Keratinocyte (primary cell): ENCODE measurements at regions not wholly inside any gene's neighbourhood (a gene's known extent, or its start where the extent isn't known, plus 50 kb on each side); places are given as distances from the start of the nearest gene placed in this dataset.

ENCODE experiments used
- DNase-seq: peaks from one replicate; pipeline ENCODE4 v3.0.0-alpha.2; 2011; ENCODE audit warnings: low read depth, missing footprints, low spot score
- FAIRE-seq: peaks from 2 replicates; lab custom pipeline; 2011; peaks lifted over from hg19 to GRCh38; lab: Jason Lieb, UNC
- H2AFZ ChIP-seq: 2 replicates; pipeline ENCODE4 v1.6.0; 2012; ENCODE audit warnings: low read length, control low read depth, inconsistent platforms; ENCODE audit not compliant: control insufficient read depth
- H3K27ac ChIP-seq: 2 replicates; pipeline ENCODE4 v1.5.1; 2011; ENCODE audit warnings: low read length; ENCODE audit not compliant: control insufficient read depth, insufficient read depth
- H3K27me3 ChIP-seq: 3 replicates; pipeline ENCODE4 v1.6.0; 2011; ENCODE audit warnings: low read length; ENCODE audit not compliant: control insufficient read depth, insufficient read depth; ENCODE audit errors: extremely low read depth
- H3K36me3 ChIP-seq, 2 experiments: 2 replicates in 1 of 2; 3 replicates in 1 of 2; pipeline ENCODE4 v1.5.1; 2011; ENCODE audit warnings: low read length in 2 of 2, mild to moderate bottlenecking in 1 of 2; ENCODE audit not compliant: control insufficient read depth in 2 of 2, insufficient read depth in 2 of 2; ENCODE audit errors: extremely low read depth in 1 of 2
- H3K4me1 ChIP-seq: 3 replicates; pipeline ENCODE4 v1.5.1; 2011; ENCODE audit warnings: low read length; ENCODE audit not compliant: control insufficient read depth, insufficient read depth; ENCODE audit errors: extremely low read depth
- H3K4me2 ChIP-seq: 3 replicates; pipeline ENCODE4 v1.6.0; 2011; ENCODE audit warnings: low read depth, low read length; ENCODE audit not compliant: control insufficient read depth, insufficient read depth; ENCODE audit errors: extremely low read depth
- H3K4me3 ChIP-seq, 3 experiments: fragments of 200-600 bp in 1 of 3; sonication (generic) in 1 of 3; 2 replicates in 2 of 3; 3 replicates in 1 of 3; pipeline ENCODE4 v1.5.1; 2011 to 2016; ENCODE audit warnings: low read length in 3 of 3, mild to moderate bottlenecking in 3 of 3, control low read depth in 2 of 3, inconsistent platforms in 1 of 3, low read depth in 1 of 3, mixed read lengths in 1 of 3, mixed run types in 1 of 3, moderate library complexity in 1 of 3; ENCODE audit not compliant: control insufficient read depth in 2 of 3, insufficient read depth in 2 of 3; ENCODE audit errors: extremely low read depth in 1 of 3
- H3K79me2 ChIP-seq: 2 replicates; pipeline ENCODE4 v1.6.0; 2012; ENCODE audit warnings: low read length; ENCODE audit not compliant: control insufficient read depth, insufficient read depth
- H3K9ac ChIP-seq: 3 replicates; pipeline ENCODE4 v1.6.0; 2011; ENCODE audit warnings: low read length; ENCODE audit not compliant: control insufficient read depth, insufficient read depth; ENCODE audit errors: extremely low read depth
- H3K9me1 ChIP-seq: 3 replicates; pipeline ENCODE4 v1.6.0; 2011; ENCODE audit warnings: low read length; ENCODE audit not compliant: control insufficient read depth, insufficient read depth; ENCODE audit errors: extremely low read depth
- H3K9me3 ChIP-seq: 2 replicates; pipeline ENCODE4 v1.5.1; 2012; ENCODE audit warnings: low read depth, low read length; ENCODE audit not compliant: control insufficient read depth
- H4K20me1 ChIP-seq: 3 replicates; pipeline ENCODE4 v1.6.0; 2011; ENCODE audit warnings: low read length; ENCODE audit not compliant: control insufficient read depth, insufficient read depth; ENCODE audit errors: extremely low read depth
- CTCF ChIP-seq, 3 experiments: IDR thresholded peaks in 1 of 3; conservative IDR thresholded peaks in 1 of 3; optimal IDR thresholded peaks in 1 of 3; 2 replicates in 2 of 3; 3 replicates in 1 of 3; pipeline versions ENCODE3 to v1.5.1; 2011; ENCODE audit warnings: low read length in 3 of 3, mild to moderate bottlenecking in 3 of 3, moderate library complexity in 2 of 3, control low read depth in 1 of 3, inconsistent platforms in 1 of 3; ENCODE audit not compliant: insufficient read depth in 2 of 3; ENCODE audit errors: extremely low read depth in 1 of 3
- EZH2 ChIP-seq: IDR thresholded peaks from one replicate; pipeline ENCODE4 v1.6.1; 2012; ENCODE audit warnings: inconsistent platforms, mild to moderate bottlenecking, low read length, moderate library complexity
- dilution Hi-C: fragments of 300-500 bp; cut with MboI; formaldehyde crosslinking; loops from one replicate; pipeline ENCODE4 v1.7.0; 2020; ENCODE audit warnings: low sequenced_read_pairs; ENCODE audit not compliant: extremely low pct_ligation_motif_present

DNA sequence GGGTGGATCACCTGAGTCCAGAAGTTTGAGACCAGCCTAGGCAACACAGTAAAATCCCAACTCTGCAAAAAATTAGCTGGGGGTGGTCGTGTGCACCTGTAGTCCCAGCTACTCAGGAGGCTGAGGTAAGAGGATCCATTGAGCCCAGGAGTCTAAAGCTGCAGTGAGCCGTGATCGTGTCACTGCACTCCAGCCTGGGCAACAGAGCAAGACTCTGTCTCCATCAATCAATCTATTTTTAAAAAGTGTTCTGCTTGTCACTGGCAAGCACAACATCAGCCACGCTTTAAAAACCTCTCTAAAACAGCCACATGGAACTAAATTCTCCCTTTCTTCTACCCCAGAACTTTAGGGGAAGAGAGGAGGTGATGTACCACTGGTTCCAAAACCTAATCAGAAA, 131.6 kb upstream of the RREB1 start:
- no peak for FAIRE-seq

DNA sequence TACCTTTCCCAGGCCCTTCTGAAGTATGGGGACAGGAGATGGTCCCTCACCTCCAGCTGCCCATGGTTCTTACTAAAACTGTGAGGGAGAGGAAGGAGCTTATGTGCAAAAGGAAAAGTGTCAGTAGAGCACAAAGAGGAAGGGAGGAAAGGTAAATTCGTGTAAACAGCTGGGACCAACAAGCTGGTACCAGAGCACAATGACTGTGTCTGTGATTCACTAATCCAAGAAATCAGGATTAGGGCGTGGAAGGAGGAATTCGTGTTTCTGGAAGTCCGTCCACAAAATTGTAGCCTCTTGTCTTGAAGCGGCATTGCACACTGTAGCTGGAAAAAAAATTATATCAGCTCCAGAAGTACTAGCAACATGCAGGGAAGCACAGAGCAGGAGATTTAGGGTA, 129.0 kb upstream of the RREB1 start:
- no peak for TF ChIP-seq CTCF (optimal IDR thresholded peaks at IDR 0.05 in 1 of 3, IDR thresholded peaks at IDR 0.05 in 1 of 3, conservative IDR thresholded peaks at IDR 0.05 in 1 of 3; ENCODE audit: extremely low read depth in 1 of 3, insufficient read depth in 2 of 3, low read length in 3 of 3)
- TF ChIP-seq EZH2: no peak
- H2AFZ ChIP-seq: peak overlapping the region; percentile 1
- H3K27ac ChIP-seq: no peak overlapping the region

More for the DNA sequence above, 131.6 kb upstream of the RREB1 start:
- Histone ChIP-seq H3K4me3 (no peak overlapping the region), H3K79me2 (no peaks in the 10 kb centered on the region), H3K9ac (no peak overlapping the region), H4K20me1 (no peaks in the 10 kb centered on the region), H3K9me3 (no peaks in the 10 kb centered on the region), H3K36me3 (no peaks in the 10 kb centered on the region), H3K4me1 (peaks cover 26% of the 10 kb centered on the region), H3K9me1 (no peaks in the 10 kb centered on the region), H2AFZ (no peak overlapping the region), H3K27ac (no peak overlapping the region), H3K4me2 (no peak overlapping the region), H3K27me3 (no peaks in the 10 kb centered on the region)
- no peak for TF ChIP-seq EZH2
- no peak for TF ChIP-seq CTCF (optimal IDR thresholded peaks at IDR 0.05 in 1 of 3, IDR thresholded peaks at IDR 0.05 in 1 of 3, conservative IDR thresholded peaks at IDR 0.05 in 1 of 3; ENCODE audit: extremely low read depth in 1 of 3, insufficient read depth in 2 of 3, low read length in 3 of 3)
- dilution Hi-C loops: no loop called here
- DNase-seq: no peak

More for the DNA sequence above, 129.0 kb upstream of the RREB1 start:
- Histone ChIP-seq H3K36me3 (no peaks in the 10 kb centered on the region), H3K4me1 (peaks cover 22% of the 10 kb centered on the region), H4K20me1 (no peaks in the 10 kb centered on the region), H3K9me3 (no peaks in the 10 kb centered on the region), H3K9me1 (no peaks in the 10 kb centered on the region), H3K79me2 (no peaks in the 10 kb centered on the region), H3K4me2 (peak overlapping the region; percentile 3), H3K27me3 (no peaks in the 10 kb centered on the region), H3K4me3 (no peak overlapping the region), H3K9ac (no peak overlapping the region)
- DNase-seq (no peak), FAIRE-seq (no peak)
- dilution Hi-C loops: no loop called here
